Loucy (cell line): ENCODE measurements at regions not wholly inside any gene's neighbourhood (a gene's known extent, or its start where the extent isn't known, plus 50 kb on each side); places are given as distances from the start of the nearest gene placed in this dataset.

Experiments used
- H2AFZ ChIP-seq: fragments of 200-600 bp; sonication (generic); 2 replicates; pipeline ENCODE4 v1.6.0; 2016; ENCODE audit warnings: antibody characterized with exemption, mild to moderate bottlenecking, low read length, moderate library complexity
- H3F3A ChIP-seq: fragments of 200-600 bp; 2 replicates; pipeline ENCODE4 v1.6.0; 2016; ENCODE audit warnings: antibody characterized with exemption, low read depth, mild to moderate bottlenecking
- H3K27me3 ChIP-seq: fragments of 200-600 bp; sonication (generic); 2 replicates; pipeline ENCODE4 v1.6.1; 2014; ENCODE audit warnings: low read length, mild to moderate bottlenecking; ENCODE audit not compliant: insufficient read depth, poor library complexity, severe bottlenecking
- H3K36me3 ChIP-seq: fragments of 200-600 bp; sonication (generic); 2 replicates; pipeline ENCODE4 v1.6.1; 2016; ENCODE audit warnings: low read length; ENCODE audit not compliant: insufficient read depth
- H3K4me1 ChIP-seq: fragments of 200-600 bp; sonication (generic); 2 replicates; pipeline ENCODE4 v1.5.1; 2014; ENCODE audit warnings: low read length, mild to moderate bottlenecking; ENCODE audit not compliant: insufficient read depth, poor library complexity, severe bottlenecking
- H3K4me2 ChIP-seq: fragments of 200-600 bp; sonication (generic); 2 replicates; pipeline ENCODE4 v1.6.0; 2014; ENCODE audit warnings: antibody characterized with exemption, low read length, low read depth, mild to moderate bottlenecking; ENCODE audit not compliant: poor library complexity, severe bottlenecking
- H3K4me3 ChIP-seq: fragments of 200-600 bp; sonication (generic); 2 replicates; pipeline ENCODE4 v1.5.1; 2014; ENCODE audit warnings: low read length, mild to moderate bottlenecking, mixed read lengths; ENCODE audit not compliant: poor library complexity, severe bottlenecking
- H3K79me2 ChIP-seq: fragments of 200-600 bp; sonication (generic); 2 replicates; pipeline ENCODE4 v1.6.1; 2014; ENCODE audit warnings: low read length; ENCODE audit not compliant: insufficient read depth
- H3K9ac ChIP-seq: fragments of 200-600 bp; sonication (generic); 2 replicates; pipeline ENCODE4 v1.6.0; 2014; ENCODE audit warnings: mild to moderate bottlenecking, low read depth, low read length, moderate library complexity; ENCODE audit not compliant: poor library complexity, severe bottlenecking
- H3K9me2 ChIP-seq: fragments of 200-600 bp; sonication (generic); replicated peaks from 2 replicates; pipeline ENCODE4 v1.6.1; 2016; ENCODE audit warnings: low read depth, low read length, mixed read lengths
- H3K9me3 ChIP-seq: fragments of 200-600 bp; sonication (generic); 2 replicates; pipeline ENCODE4 v1.6.1; 2014; ENCODE audit warnings: mild to moderate bottlenecking, antibody characterized with exemption, low read length, low read depth; ENCODE audit not compliant: insufficient read depth
- H4K20me1 ChIP-seq: fragments of 200-600 bp; sonication (generic); 2 replicates; pipeline ENCODE4 v1.6.0; 2014; ENCODE audit warnings: antibody characterized with exemption, low read length, mild to moderate bottlenecking; ENCODE audit not compliant: insufficient read depth, poor library complexity, severe bottlenecking
- EZH2phosphoT487 ChIP-seq: fragments of 200-600 bp; IDR thresholded peaks from 2 replicates; pipeline ENCODE4 v1.6.1; 2018; ENCODE audit warnings: antibody characterized with exemption, mild to moderate bottlenecking, moderate library complexity, borderline replicate concordance
- TF ChIP-seq, protein P1 (sequence below): fragments of 200-600 bp; sonication (generic); conservative IDR thresholded peaks from 2 replicates; pipeline ENCODE4 v1.5.1; 2014; ENCODE audit warnings: mild to moderate bottlenecking, antibody characterized with exemption, low read length

DNA sequence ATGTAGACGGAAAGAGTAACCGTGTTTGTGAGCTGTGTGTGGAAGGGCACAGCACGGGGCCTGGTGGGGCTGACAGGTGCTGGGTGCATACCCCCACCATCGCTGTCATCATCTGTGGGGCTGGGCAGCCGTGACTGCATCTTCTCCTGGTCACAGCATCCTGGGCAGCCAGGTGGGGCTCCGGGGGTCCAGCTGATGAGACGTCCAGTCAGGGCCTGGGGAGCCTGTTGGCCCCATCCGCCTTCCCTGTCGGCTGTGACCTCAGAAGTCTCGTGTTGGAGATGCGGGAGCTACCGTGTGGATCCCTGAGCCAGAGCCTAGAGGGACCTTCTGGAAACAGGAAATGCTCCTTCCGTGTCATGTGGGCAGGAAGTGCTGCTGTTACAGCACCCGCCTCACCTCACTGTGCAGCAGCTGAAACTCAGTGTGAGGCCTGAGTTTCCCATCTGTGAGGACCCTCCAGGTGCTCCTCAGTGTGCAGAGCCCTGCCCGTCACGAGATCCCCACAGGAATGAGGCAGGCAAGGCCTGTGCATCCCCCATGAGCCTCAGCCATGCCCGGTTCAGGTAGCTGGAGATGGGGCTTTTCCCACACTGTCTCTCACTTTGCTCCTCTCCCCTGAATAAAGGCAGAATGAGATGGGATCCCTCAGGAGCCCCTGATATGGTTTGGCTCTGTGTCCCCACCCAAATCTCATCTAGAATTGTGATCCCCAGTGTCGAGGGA, 108.7 kb downstream of the ERMARD start:
- no peaks in the 10 kb centered on the region for H3K27me3 ChIP-seq
- H3K4me3 ChIP-seq, result no peak overlapping the region
- no peaks in the 10 kb centered on the region for H3K4me1 ChIP-seq
- H3K9me3 ChIP-seq, result peaks cover 12% of the 10 kb centered on the region; the same call in 1 of the 2 replicates
- no peaks in the 10 kb centered on the region for H3F3A ChIP-seq
- H3K9ac ChIP-seq, result no peak overlapping the region
- no peak overlapping the region for H3K4me2 ChIP-seq
- no peak overlapping the region for H2AFZ ChIP-seq
- TF ChIP-seq EZH2phosphoT487, result no peak
- TF ChIP-seq, protein P1, sequence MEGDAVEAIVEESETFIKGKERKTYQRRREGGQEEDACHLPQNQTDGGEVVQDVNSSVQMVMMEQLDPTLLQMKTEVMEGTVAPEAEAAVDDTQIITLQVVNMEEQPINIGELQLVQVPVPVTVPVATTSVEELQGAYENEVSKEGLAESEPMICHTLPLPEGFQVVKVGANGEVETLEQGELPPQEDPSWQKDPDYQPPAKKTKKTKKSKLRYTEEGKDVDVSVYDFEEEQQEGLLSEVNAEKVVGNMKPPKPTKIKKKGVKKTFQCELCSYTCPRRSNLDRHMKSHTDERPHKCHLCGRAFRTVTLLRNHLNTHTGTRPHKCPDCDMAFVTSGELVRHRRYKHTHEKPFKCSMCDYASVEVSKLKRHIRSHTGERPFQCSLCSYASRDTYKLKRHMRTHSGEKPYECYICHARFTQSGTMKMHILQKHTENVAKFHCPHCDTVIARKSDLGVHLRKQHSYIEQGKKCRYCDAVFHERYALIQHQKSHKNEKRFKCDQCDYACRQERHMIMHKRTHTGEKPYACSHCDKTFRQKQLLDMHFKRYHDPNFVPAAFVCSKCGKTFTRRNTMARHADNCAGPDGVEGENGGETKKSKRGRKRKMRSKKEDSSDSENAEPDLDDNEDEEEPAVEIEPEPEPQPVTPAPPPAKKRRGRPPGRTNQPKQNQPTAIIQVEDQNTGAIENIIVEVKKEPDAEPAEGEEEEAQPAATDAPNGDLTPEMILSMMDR, result no peak
- H3K79me2 ChIP-seq, result no peaks in the 10 kb centered on the region
- no peaks in the 10 kb centered on the region for H3K36me3 ChIP-seq
- H3K9me2 ChIP-seq, result no peaks in the 10 kb centered on the region
- H4K20me1 ChIP-seq, result no peaks in the 10 kb centered on the region

GRCh38 chr6:169859401-169859977, 108.1 kb downstream of the ERMARD start:
- no peaks in the 10 kb centered on the region for H3F3A ChIP-seq
- no peaks in the 10 kb centered on the region for H4K20me1 ChIP-seq
- no peaks in the 10 kb centered on the region for H3K36me3 ChIP-seq
- no peak overlapping the region for H3K4me3 ChIP-seq
- H3K27me3 ChIP-seq, result no peaks in the 10 kb centered on the region
- H3K79me2 ChIP-seq, result no peaks in the 10 kb centered on the region
- TF ChIP-seq, protein P1, result no peak
- no peak for TF ChIP-seq EZH2phosphoT487
- H3K9me2 ChIP-seq, result no peaks in the 10 kb centered on the region
- no peak overlapping the region for H3K9ac ChIP-seq
- H3K9me3 ChIP-seq, result peaks cover 15% of the 10 kb centered on the region; the same call in 1 of the 2 replicates
- no peak overlapping the region for H2AFZ ChIP-seq
- no peaks in the 10 kb centered on the region for H3K4me1 ChIP-seq
- H3K4me2 ChIP-seq, result no peak overlapping the region

GRCh38 chr6:169858935-169859351, 107.5 kb downstream of the ERMARD start:
- Histone ChIP-seq H3K4me2 (no peak overlapping the region), H2AFZ (no peak overlapping the region), H3K4me1 (no peaks in the 10 kb centered on the region), H4K20me1 (no peaks in the 10 kb centered on the region), H3K79me2 (no peaks in the 10 kb centered on the region), H3K27me3 (no peaks in the 10 kb centered on the region), H3K36me3 (no peaks in the 10 kb centered on the region), H3F3A (no peaks in the 10 kb centered on the region), H3K9ac (no peak overlapping the region), H3K4me3 (no peak overlapping the region), H3K9me2 (no peaks in the 10 kb centered on the region), H3K9me3 (peaks cover 20% of the 10 kb centered on the region; the same call in 1 of the 2 replicates)
- TF ChIP-seq EZH2phosphoT487, result no peak
